ENCODE measurements at regions not wholly inside any gene's neighbourhood (a gene's known extent, or its start where the extent isn't known, plus 50 kb on each side); places are given as distances from the start of the nearest gene placed in this dataset.

GRCh38 chr7:125136755-125137532 lies 207.3 kb upstream of the POT1 start:
- Mint-ChIP-seq H3K4me3 (no peak overlapping the region), H3K9me3 (peaks cover 0 to 1% of the 10 kb centered on the region in 2 donors), H3K36me3 (ENCODE audit: insufficient read depth in 2 of 2) (no peaks in the 10 kb centered on the region), H3K27ac (no peak overlapping the region), H3K27me3 (ENCODE audit: low read depth) (no peaks in the 10 kb centered on the region), H3K4me1 (ENCODE audit: low read depth) (no peaks in the 10 kb centered on the region)
- no peak for DNase-seq
- no peak for ATAC-seq (replicated peaks in 1 of 2)

GRCh38 chr7:125136341-125136740 lies 206.7 kb upstream of the POT1 start:
- Mint-ChIP-seq H3K4me1 (ENCODE audit: low read depth) (no peaks in the 10 kb centered on the region), H3K36me3 (ENCODE audit: insufficient read depth in 2 of 2) (no peaks in the 10 kb centered on the region), H3K4me3 (no peak overlapping the region), H3K9me3 (peaks cover 0 to 1% of the 10 kb centered on the region in 2 donors), H3K27ac (no peak overlapping the region), H3K27me3 (ENCODE audit: low read depth) (no peaks in the 10 kb centered on the region)
- no peak for ATAC-seq (replicated peaks in 1 of 2)
- DNase-seq, result no peak

GRCh38 chr7:125130173-125130572 lies 200.5 kb upstream of the POT1 start:
- H3K27me3 Mint-ChIP-seq (ENCODE audit: low read depth), result no peaks in the 10 kb centered on the region
- H3K36me3 Mint-ChIP-seq (ENCODE audit: insufficient read depth in 2 of 2), result no peaks in the 10 kb centered on the region
- H3K4me1 Mint-ChIP-seq (ENCODE audit: low read depth), result no peaks in the 10 kb centered on the region
- no peak overlapping the region for H3K4me3 Mint-ChIP-seq
- no peak overlapping the region for H3K27ac Mint-ChIP-seq
- peaks cover 2 to 4% of the 10 kb centered on the region in 2 donors for H3K9me3 Mint-ChIP-seq
- ATAC-seq (replicated peaks in 1 of 2) (no peak), DNase-seq (no peak)

GRCh38 chr7:125127304-125127703 lies 197.7 kb upstream of the POT1 start:
- no peak overlapping the region for H3K27ac Mint-ChIP-seq
- no peaks in the 10 kb centered on the region for H3K27me3 Mint-ChIP-seq (ENCODE audit: low read depth)
- peaks cover 5 to 6% of the 10 kb centered on the region in 2 donors for H3K9me3 Mint-ChIP-seq
- DNase-seq, result no peak
- ATAC-seq (replicated peaks in 1 of 2), result no peak
- H3K4me3 Mint-ChIP-seq, result no peak overlapping the region
- no peaks in the 10 kb centered on the region for H3K36me3 Mint-ChIP-seq (ENCODE audit: insufficient read depth in 2 of 2)
- H3K4me1 Mint-ChIP-seq (ENCODE audit: low read depth), result no peaks in the 10 kb centered on the region

GRCh38 chr7:125126376-125126775 lies 196.8 kb upstream of the POT1 start:
- H3K9me3 Mint-ChIP-seq, result peaks cover 5 to 6% of the 10 kb centered on the region in 2 donors
- H3K4me3 Mint-ChIP-seq, result no peak overlapping the region
- no peak overlapping the region for H3K27ac Mint-ChIP-seq
- no peaks in the 10 kb centered on the region for H3K27me3 Mint-ChIP-seq (ENCODE audit: low read depth)
- no peaks in the 10 kb centered on the region for H3K36me3 Mint-ChIP-seq (ENCODE audit: insufficient read depth in 2 of 2)
- DNase-seq, result no peak
- H3K4me1 Mint-ChIP-seq (ENCODE audit: low read depth), result no peaks in the 10 kb centered on the region
- no peak for ATAC-seq (replicated peaks in 1 of 2)

GRCh38 chr7:125125315-125125714 lies 195.7 kb upstream of the POT1 start:
- ATAC-seq (replicated peaks in 1 of 2) (no peak), DNase-seq (no peak)
- Mint-ChIP-seq H3K4me1 (ENCODE audit: low read depth) (no peaks in the 10 kb centered on the region), H3K9me3 (peaks cover 5 to 6% of the 10 kb centered on the region in 2 donors), H3K27me3 (ENCODE audit: low read depth) (no peaks in the 10 kb centered on the region), H3K27ac (no peak overlapping the region), H3K4me3 (no peak overlapping the region), H3K36me3 (ENCODE audit: insufficient read depth in 2 of 2) (no peaks in the 10 kb centered on the region)

- no peak for DNase-seq
- no peaks in the 10 kb centered on the region for H3K4me1 Mint-ChIP-seq (ENCODE audit: low read depth)
- no peak for ATAC-seq (replicated peaks in 1 of 2)
- H3K36me3 Mint-ChIP-seq (ENCODE audit: insufficient read depth in 2 of 2), result no peaks in the 10 kb centered on the region
- peaks cover 3 to 5% of the 10 kb centered on the region in 2 donors for H3K9me3 Mint-ChIP-seq
- no peak overlapping the region for H3K27ac Mint-ChIP-seq
- H3K4me3 Mint-ChIP-seq, result no peak overlapping the region
- no peaks in the 10 kb centered on the region for H3K27me3 Mint-ChIP-seq (ENCODE audit: low read depth)
Measured at GRCh38 chr7:125122173-125122572, 192.5 kb upstream of the POT1 start.

- Mint-ChIP-seq H3K27me3 (ENCODE audit: low read depth) (no peaks in the 10 kb centered on the region), H3K36me3 (ENCODE audit: insufficient read depth in 2 of 2) (no peaks in the 10 kb centered on the region), H3K9me3 (peaks cover under 1 to 3% of the 10 kb centered on the region in 2 donors), H3K4me3 (no peak overlapping the region), H3K4me1 (ENCODE audit: low read depth) (no peaks in the 10 kb centered on the region), H3K27ac (no peak overlapping the region)
- DNase-seq (no peak), ATAC-seq (replicated peaks in 1 of 2) (no peak)
Measured at GRCh38 chr7:125119559-125120115, 190.0 kb upstream of the POT1 start.

GRCh38 chr7:125118444-125118843 lies 188.8 kb upstream of the POT1 start:
- Mint-ChIP-seq H3K4me3 (no peak overlapping the region), H3K27me3 (ENCODE audit: low read depth) (no peaks in the 10 kb centered on the region), H3K36me3 (ENCODE audit: insufficient read depth in 2 of 2) (no peaks in the 10 kb centered on the region), H3K27ac (no peak overlapping the region), H3K4me1 (ENCODE audit: low read depth) (no peaks in the 10 kb centered on the region), H3K9me3 (no peaks in the 10 kb centered on the region)
- ATAC-seq (replicated peaks in 1 of 2) (no peak), DNase-seq (no peak)

- DNase-seq (no peak), ATAC-seq (replicated peaks in 1 of 2) (no peak)
- Mint-ChIP-seq H3K4me3 (no peak overlapping the region), H3K36me3 (ENCODE audit: insufficient read depth in 2 of 2) (peaks cover 0 to 2% of the 10 kb centered on the region in 2 donors), H3K27ac (no peak overlapping the region), H3K27me3 (ENCODE audit: low read depth) (no peaks in the 10 kb centered on the region), H3K4me1 (ENCODE audit: low read depth) (no peaks in the 10 kb centered on the region), H3K9me3 (peaks cover 9 to 12% of the 10 kb centered on the region in 2 donors)
Measured at GRCh38 chr7:125112850-125113249, 183.2 kb upstream of the POT1 start.

- peaks cover 0 to 2% of the 10 kb centered on the region in 2 donors for H3K36me3 Mint-ChIP-seq (ENCODE audit: insufficient read depth in 2 of 2)
- no peak overlapping the region for H3K4me3 Mint-ChIP-seq
- DNase-seq, result no peak
- no peaks in the 10 kb centered on the region for H3K27me3 Mint-ChIP-seq (ENCODE audit: low read depth)
- no peak for ATAC-seq (replicated peaks in 1 of 2)
- no peak overlapping the region for H3K27ac Mint-ChIP-seq
- H3K4me1 Mint-ChIP-seq (ENCODE audit: low read depth), result no peaks in the 10 kb centered on the region
- peaks cover 0 to 3% of the 10 kb centered on the region in 2 donors for H3K9me3 Mint-ChIP-seq
Measured at GRCh38 chr7:125099519-125099918, 169.9 kb upstream of the POT1 start.

GRCh38 chr7:125098377-125098970 lies 168.8 kb upstream of the POT1 start:
- Mint-ChIP-seq H3K27me3 (ENCODE audit: low read depth) (no peaks in the 10 kb centered on the region), H3K9me3 (peaks cover 0 to 2% of the 10 kb centered on the region in 2 donors), H3K4me1 (ENCODE audit: low read depth) (no peaks in the 10 kb centered on the region), H3K27ac (no peak overlapping the region), H3K4me3 (no peak overlapping the region), H3K36me3 (ENCODE audit: insufficient read depth in 2 of 2) (peaks cover 0 to 1% of the 10 kb centered on the region in 2 donors)
- no peak for ATAC-seq (replicated peaks in 1 of 2)
- DNase-seq, result no peak

GRCh38 chr7:125090596-125090995 lies 161.0 kb upstream of the POT1 start:
- no peak overlapping the region for H3K27ac Mint-ChIP-seq
- no peaks in the 10 kb centered on the region for H3K4me1 Mint-ChIP-seq (ENCODE audit: low read depth)
- no peak overlapping the region for H3K4me3 Mint-ChIP-seq
- DNase-seq (no peak), ATAC-seq (replicated peaks in 1 of 2) (no peak)
- H3K9me3 Mint-ChIP-seq, result no peaks in the 10 kb centered on the region
- H3K27me3 Mint-ChIP-seq (ENCODE audit: low read depth), result no peaks in the 10 kb centered on the region
- no peaks in the 10 kb centered on the region for H3K36me3 Mint-ChIP-seq (ENCODE audit: insufficient read depth in 2 of 2)
